Ishikawa (cell line): ENCODE measurements at regions not wholly inside any gene's neighbourhood (a gene's known extent, or its start where the extent isn't known, plus 50 kb on each side); places are given as distances from the start of the nearest gene placed in this dataset.

Experiments used
- CEBPB ChIP-seq: IDR thresholded peaks from 2 replicates; pipeline ENCODE4 v1.6.1; 2012
- CREB1 ChIP-seq: IDR thresholded peaks from 2 replicates; pipeline ENCODE4 v1.6.1; 2012; ENCODE audit warnings: low read depth
- EP300 ChIP-seq: IDR thresholded peaks from 2 replicates; pipeline ENCODE4 v1.6.1; 2012; ENCODE audit warnings: borderline replicate concordance
- FOXM1 ChIP-seq: IDR thresholded peaks from 2 replicates; pipeline ENCODE4 v1.6.1; 2012; ENCODE audit warnings: low read depth, borderline replicate concordance
- MAX ChIP-seq: IDR thresholded peaks from 2 replicates; pipeline ENCODE4 v1.6.1; 2012
- RAD21 ChIP-seq: IDR thresholded peaks from 2 replicates; pipeline ENCODE4 v1.6.1; 2012; ENCODE audit warnings: low read depth
- REST ChIP-seq: IDR thresholded peaks from 2 replicates; pipeline ENCODE4 v1.6.1; 2012; ENCODE audit warnings: low read depth, mild to moderate bottlenecking
- TAF1 ChIP-seq: IDR thresholded peaks from 2 replicates; pipeline ENCODE4 v1.6.1; 2012; ENCODE audit warnings: low read depth, mild to moderate bottlenecking
- TCF12 ChIP-seq: IDR thresholded peaks from 2 replicates; pipeline ENCODE4 v1.6.1; 2012; ENCODE audit warnings: low read depth
- YY1 ChIP-seq: IDR thresholded peaks from 2 replicates; pipeline ENCODE4 v1.6.1; 2012; ENCODE audit warnings: low read depth
- ZBTB7A ChIP-seq: IDR thresholded peaks from 2 replicates; pipeline ENCODE4 v1.6.1; 2012; ENCODE audit warnings: low read depth

DNA sequence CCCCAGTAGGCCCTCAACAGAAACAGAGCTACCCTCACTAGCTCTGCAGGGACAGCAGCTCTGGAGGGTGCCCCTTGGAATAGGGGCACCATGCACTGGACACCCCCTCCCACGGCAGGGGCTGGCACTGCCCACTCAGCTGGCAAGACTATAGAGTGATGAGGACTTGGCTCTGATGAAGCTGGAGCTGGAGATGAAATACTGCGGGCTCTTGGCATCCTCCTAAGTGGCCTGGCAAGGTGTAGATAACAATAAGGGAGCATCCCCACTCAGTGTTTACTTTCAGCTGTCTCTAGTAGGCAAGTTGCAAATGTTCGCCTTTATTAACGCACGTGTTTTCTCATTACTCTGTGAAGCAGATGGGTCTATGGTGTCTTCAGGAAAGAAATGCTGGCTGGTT, 92.7 kb downstream of the PDCL3 start:
- TF ChIP-seq EP300: no peak
- TF ChIP-seq RAD21: no peak
- no peak for TF ChIP-seq TCF12
- no peak for TF ChIP-seq REST
- no peak for TF ChIP-seq CREB1
- no peak for TF ChIP-seq YY1
- no peak for TF ChIP-seq TAF1
- TF ChIP-seq ZBTB7A: no peak
- TF ChIP-seq FOXM1: no peak
- TF ChIP-seq CEBPB: no peak
- no peak for TF ChIP-seq MAX
